Neural crest cell (in vitro differentiated cells): ENCODE measurements at regions not wholly inside any gene's neighbourhood (a gene's known extent, or its start where the extent isn't known, plus 50 kb on each side); places are given as distances from the start of the nearest gene placed in this dataset.

Experiments used
- DNase-seq: peaks from one replicate; pipeline ENCODE4 v3.0.0; 2021; ENCODE audit warnings: low read depth, mixed read lengths, low spot score
- H3K27ac Mint-ChIP-seq: one replicate; pipeline ENCODE4 v1.8.0; 2021; ENCODE audit warnings: mild to moderate bottlenecking, mixed read lengths; ENCODE audit not compliant: unreplicated experiment
- H3K27me3 Mint-ChIP-seq: 2 replicates; pipeline ENCODE4 v1.8.0; 2021; ENCODE audit warnings: low read depth, mild to moderate bottlenecking, mixed read lengths
- H3K36me3 Mint-ChIP-seq: 2 replicates; pipeline ENCODE4 v1.8.0; 2021; ENCODE audit warnings: low read depth, mild to moderate bottlenecking, mixed read lengths
- H3K4me1 Mint-ChIP-seq: 2 replicates; pipeline ENCODE4 v1.8.0; 2021; ENCODE audit warnings: mixed read lengths
- H3K4me3 Mint-ChIP-seq: one replicate; pipeline ENCODE4 v1.8.0; 2021; ENCODE audit warnings: mild to moderate bottlenecking, mixed read lengths
- H3K9me3 Mint-ChIP-seq: 2 replicates; pipeline ENCODE4 v1.8.0; 2021; ENCODE audit warnings: mixed read lengths
- CTCF ChIP-seq: fragments of 200-600 bp; sonication (generic); conservative IDR thresholded peaks from 2 replicates; pipeline ENCODE4 v1.5.0; 2021; ENCODE audit warnings: antibody characterized with exemption, mild to moderate bottlenecking

- H3K9me3 Mint-ChIP-seq: no peaks in the 10 kb centered on the region
- H3K27me3 Mint-ChIP-seq: peaks cover 31% of the 10 kb centered on the region
- DNase-seq: no peak
- H3K36me3 Mint-ChIP-seq: no peaks in the 10 kb centered on the region
- H3K4me1 Mint-ChIP-seq: no peaks in the 10 kb centered on the region
- TF ChIP-seq CTCF: no peak
- no peak overlapping the region for H3K4me3 Mint-ChIP-seq
- H3K27ac Mint-ChIP-seq: no peak overlapping the region
Measured at GRCh38 chr12:125688881-125689280, 623.6 kb downstream of the AACS start.

GRCh38 chr12:125689576-125690410, 624.6 kb downstream of the AACS start:
- Mint-ChIP-seq H3K27ac (no peak overlapping the region), H3K9me3 (no peaks in the 10 kb centered on the region), H3K4me1 (no peaks in the 10 kb centered on the region), H3K36me3 (no peaks in the 10 kb centered on the region), H3K4me3 (no peak overlapping the region), H3K27me3 (peaks cover 29% of the 10 kb centered on the region)
- no peak for DNase-seq
- no peak for TF ChIP-seq CTCF

DNA sequence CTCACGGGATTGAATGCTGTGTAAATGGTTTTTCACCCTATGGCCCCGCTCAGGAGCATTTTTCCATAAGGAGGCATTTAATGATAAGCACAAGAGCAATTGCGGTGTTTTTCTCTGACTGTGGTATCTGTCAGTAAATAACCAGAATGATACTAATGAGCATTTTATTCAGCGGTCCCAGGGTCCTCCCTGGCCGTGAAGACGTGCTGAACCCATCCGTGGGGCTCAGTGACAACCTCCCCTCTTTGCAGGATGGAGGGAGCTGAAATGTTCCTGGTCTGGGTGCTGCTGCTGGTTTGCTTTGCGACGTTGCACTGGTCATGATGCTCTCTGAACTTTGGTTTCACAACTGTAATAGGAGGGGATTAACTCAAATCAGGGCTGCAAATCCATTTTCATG, 625.6 kb downstream of the AACS start:
- Mint-ChIP-seq H3K4me1 (no peaks in the 10 kb centered on the region), H3K27ac (no peak overlapping the region), H3K36me3 (no peaks in the 10 kb centered on the region), H3K4me3 (no peak overlapping the region), H3K9me3 (no peaks in the 10 kb centered on the region), H3K27me3 (peaks cover 19% of the 10 kb centered on the region)
- no peak for DNase-seq
- TF ChIP-seq CTCF: no peak

- Mint-ChIP-seq H3K9me3 (no peaks in the 10 kb centered on the region), H3K27ac (no peak overlapping the region), H3K36me3 (no peaks in the 10 kb centered on the region), H3K27me3 (peaks cover 11% of the 10 kb centered on the region), H3K4me3 (no peak overlapping the region), H3K4me1 (no peaks in the 10 kb centered on the region)
- DNase-seq: no peak
- TF ChIP-seq CTCF: no peak
Measured at GRCh38 chr12:125696054-125696453, 630.8 kb downstream of the AACS start.

- TF ChIP-seq CTCF: no peak
- no peaks in the 10 kb centered on the region for H3K4me1 Mint-ChIP-seq
- peaks cover 8% of the 10 kb centered on the region for H3K9me3 Mint-ChIP-seq
- H3K27ac Mint-ChIP-seq: no peak overlapping the region
- peaks cover 2% of the 10 kb centered on the region for H3K36me3 Mint-ChIP-seq
- peaks cover 3% of the 10 kb centered on the region for H3K27me3 Mint-ChIP-seq
- no peak overlapping the region for H3K4me3 Mint-ChIP-seq
- no peak for DNase-seq
Measured at GRCh38 chr12:125704803-125705202, 639.6 kb downstream of the AACS start.
